ENCODE measurements at regions not wholly inside any gene's neighbourhood (a gene's known extent, or its start where the extent isn't known, plus 50 kb on each side); places are given as distances from the start of the nearest gene placed in this dataset.
A peak's percentile ranks its signal among the peaks of the same experiment; 100 is the strongest.

- peaks cover 91% of the 10 kb centered on the region for H3K27me3 Mint-ChIP-seq (ENCODE audit: low read depth)
- peaks cover 45% of the 10 kb centered on the region for H3K23me2 ChIP-seq (ENCODE audit: insufficient read length, low read depth, low read length, poor library complexity, severe bottlenecking)
These were observed 167.7 kb upstream of the PPP1R3A start for GRCh38 chr7:114086537-114086913.

More at GRCh38 chr7:114086537-114086913, 167.7 kb upstream of the PPP1R3A start:
- Histone ChIP-seq H4K8ac (replicated peaks; ENCODE audit: insufficient read length, low read depth, low read length) (no peak overlapping the region), H2BK15ac (ENCODE audit: low read depth, low read length) (no peak overlapping the region), H3K4ac (ENCODE audit: low read depth, low read length) (no peak overlapping the region), H2BK5ac (ENCODE audit: insufficient read length, low read length) (no peak overlapping the region), H3K9me3 (ENCODE audit: control insufficient read depth, low read depth, low read length) (no peaks in the 10 kb centered on the region), H3K23ac (ENCODE audit: insufficient read length, low read depth, low read length) (no peak overlapping the region), H2AFZ (ENCODE audit: low read length) (no peak overlapping the region), H2BK12ac (ENCODE audit: insufficient read length, low read depth, low read length) (no peak overlapping the region), H4K20me1 (ENCODE audit: control insufficient read depth, insufficient read depth, insufficient read length) (no peaks in the 10 kb centered on the region), H2BK20ac (ENCODE audit: low read depth, low read length, poor library complexity, severe bottlenecking) (no peak overlapping the region), H4K91ac (ENCODE audit: insufficient read length, low read depth, low read length) (no peak overlapping the region), H3K18ac (ENCODE audit: insufficient read length, low read depth, low read length) (no peak overlapping the region), H3K14ac (ENCODE audit: insufficient read depth, low read length) (no peak overlapping the region), H3K27ac (ENCODE audit: insufficient read length, low read depth, low read length) (no peak overlapping the region), H3K4me2 (ENCODE audit: insufficient read depth, insufficient read length, low read length) (peak overlapping the region; percentile 82), H2BK120ac (ENCODE audit: low read depth, low read length, poor library complexity, severe bottlenecking) (no peak overlapping the region), H3K4me1 (ENCODE audit: insufficient read depth, low read length) (peaks cover 3% of the 10 kb centered on the region; the same call in 1 of the 2 replicates), H3K79me2 (ENCODE audit: insufficient read depth, low read length) (no peaks in the 10 kb centered on the region), H3K56ac (ENCODE audit: insufficient read length, low read depth, low read length) (no peak overlapping the region), H2AK5ac (ENCODE audit: insufficient read length, low read length) (no peak overlapping the region), H3K27me3 (ENCODE audit: insufficient read depth, low read length) (peaks cover 44% of the 10 kb centered on the region), H4K5ac (ENCODE audit: insufficient read length, low read depth, low read length) (no peak overlapping the region), H3K9ac (ENCODE audit: extremely low read depth, insufficient read length, low read length) (no peak overlapping the region), H3T11ph (ENCODE audit: low read length) (no peak overlapping the region), H3K79me1 (ENCODE audit: insufficient read depth, low read depth, low read length, poor library complexity, severe bottlenecking) (no peaks in the 10 kb centered on the region)
- TF ChIP-seq CTCF (conservative IDR thresholded peaks at IDR 0.05), result no peak
- no peaks in the 10 kb centered on the region; a peak in 1 of 7 replicates for H3K36me3 Mint-ChIP-seq (ENCODE audit: insufficient read depth in 1 of 3, low read depth in 3 of 3)
- peak; percentile 30 for DNase-seq
- peaks cover 39% of the 10 kb centered on the region in 2 experiments for H3K4me1 Mint-ChIP-seq
- WGBS (ENCODE audit: extremely low coverage, insufficient read length, low lambda C conversion rate), result no CpG with 5 or more reads among the region's 31 CpGs
- H3K4me3 Mint-ChIP-seq, result peak overlapping the region; percentile 72 to 93
- no peak overlapping the region for H3K27ac Mint-ChIP-seq
- H3K9me3 Mint-ChIP-seq, result peaks cover 0 to 3% of the 10 kb centered on the region in 2 experiments; a peak in 2 of 5 replicates
